Endodermal cell (in vitro differentiated cells): ENCODE measurements at regions not wholly inside any gene's neighbourhood (a gene's known extent, or its start where the extent isn't known, plus 50 kb on each side); places are given as distances from the start of the nearest gene placed in this dataset.

Experiments used
- DNase-seq: peaks from one replicate; pipeline ENCODE4 v3.0.0-alpha.2; 2017
- H3K27ac ChIP-seq: 2 replicates; pipeline ENCODE4 v1.5.1; 2013; ENCODE audit warnings: mild to moderate bottlenecking, low read depth, low read length, moderate library complexity
- H3K27me3 ChIP-seq: 2 replicates; pipeline ENCODE4 v1.6.1; 2013; ENCODE audit warnings: mild to moderate bottlenecking, low read length, moderate library complexity; ENCODE audit not compliant: insufficient read depth, control insufficient read depth, poor library complexity, severe bottlenecking
- H3K36me3 ChIP-seq: 2 replicates; pipeline ENCODE4 v1.7.0; 2013; ENCODE audit warnings: mild to moderate bottlenecking, low read length, moderate library complexity; ENCODE audit not compliant: control insufficient read depth, insufficient read depth
- H3K4me1 ChIP-seq: one replicate; pipeline ENCODE4 v1.7.0; 2013; ENCODE audit warnings: low read length; ENCODE audit not compliant: control insufficient read depth, insufficient read depth
- H3K4me3 ChIP-seq: 2 replicates; pipeline ENCODE4 v1.5.1; 2013; ENCODE audit warnings: mild to moderate bottlenecking, low read length, moderate library complexity
- H3K9ac ChIP-seq: 2 replicates; pipeline ENCODE4 v1.6.1; 2013; ENCODE audit warnings: mild to moderate bottlenecking, low read length, moderate library complexity; ENCODE audit not compliant: poor library complexity, severe bottlenecking; ENCODE audit errors: extremely low read depth
- H3K9me3 ChIP-seq: 2 replicates; pipeline ENCODE4 v1.6.1; 2013; ENCODE audit warnings: mild to moderate bottlenecking, low read length, moderate library complexity; ENCODE audit not compliant: control insufficient read depth
- H3K27ac Mint-ChIP-seq: 2 replicates; pipeline ENCODE4 v1.8.0; 2020; ENCODE audit warnings: mixed read lengths
- H3K27me3 Mint-ChIP-seq: 2 replicates; pipeline ENCODE4 v1.8.0; 2021; ENCODE audit warnings: mild to moderate bottlenecking, mixed read lengths; ENCODE audit not compliant: insufficient read depth
- H3K36me3 Mint-ChIP-seq: 2 replicates; pipeline ENCODE4 v1.8.0; 2020; ENCODE audit warnings: low read depth, mixed read lengths
- H3K4me1 Mint-ChIP-seq: 2 replicates; pipeline ENCODE4 v1.8.0; 2020; ENCODE audit warnings: mixed read lengths
- H3K4me3 Mint-ChIP-seq: 2 replicates; pipeline ENCODE4 v1.8.0; 2020; ENCODE audit warnings: mild to moderate bottlenecking, moderate library complexity, mixed read lengths
- H3K9me3 Mint-ChIP-seq: 2 replicates; pipeline ENCODE4 v1.8.0; 2020; ENCODE audit warnings: mild to moderate bottlenecking, mixed read lengths
- WGBS, 2 experiments: methylation state at CpG; one replicate each; pipeline versions ENCODE4 v1.1.5 to v1.1.7; 2013; ENCODE audit warnings: missing lambda C conversion rate in 2 of 2, mixed read lengths in 1 of 2; ENCODE audit not compliant: insufficient coverage in 1 of 2, insufficient read length in 1 of 2; 5-methylcytosine and 5-hydroxymethylcytosine counted together
- TF ChIP-seq, protein P1 (sequence below): fragments of 200-600 bp; sonication (generic); conservative IDR thresholded peaks from 2 replicates; pipeline ENCODE4 v1.5.0; 2021; ENCODE audit warnings: antibody characterized with exemption, mild to moderate bottlenecking

DNA sequence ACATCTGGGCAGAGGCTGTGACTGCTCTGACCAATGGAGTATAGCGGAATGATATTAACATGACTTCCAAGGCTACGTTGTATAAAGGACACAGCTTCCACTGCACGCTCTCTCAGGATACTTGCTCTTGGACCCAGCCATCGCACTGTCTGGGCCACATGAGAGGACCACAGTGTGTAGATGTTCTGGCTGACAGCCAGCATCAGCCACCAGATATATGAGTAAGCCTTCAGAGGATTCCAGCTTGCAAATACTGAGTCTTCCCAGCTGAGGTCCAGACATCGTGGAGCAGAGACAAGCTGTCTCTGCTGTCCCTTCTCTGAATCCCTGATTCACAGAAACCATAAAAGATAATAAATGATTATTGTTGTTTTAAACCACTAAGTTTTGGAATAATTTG is 146.8 kb upstream of the USP9X start:
- no peak overlapping the region for H3K27ac Mint-ChIP-seq
- H3K4me3 ChIP-seq, result no peak overlapping the region
- no peak overlapping the region for H3K27ac ChIP-seq
- H3K4me1 ChIP-seq, result no peaks in the 10 kb centered on the region
- 90 to 100% methylated on average over 3 to 5 of the region's 5 CpGs for WGBS, 2 experiments
- H3K36me3 Mint-ChIP-seq, result no peaks in the 10 kb centered on the region
- H3K9me3 ChIP-seq, result no peaks in the 10 kb centered on the region
- no peaks in the 10 kb centered on the region for H3K27me3 Mint-ChIP-seq
- H3K9ac ChIP-seq, result no peak overlapping the region
- no peaks in the 10 kb centered on the region for H3K27me3 ChIP-seq
- H3K36me3 ChIP-seq, result no peaks in the 10 kb centered on the region
- TF ChIP-seq, protein P1, sequence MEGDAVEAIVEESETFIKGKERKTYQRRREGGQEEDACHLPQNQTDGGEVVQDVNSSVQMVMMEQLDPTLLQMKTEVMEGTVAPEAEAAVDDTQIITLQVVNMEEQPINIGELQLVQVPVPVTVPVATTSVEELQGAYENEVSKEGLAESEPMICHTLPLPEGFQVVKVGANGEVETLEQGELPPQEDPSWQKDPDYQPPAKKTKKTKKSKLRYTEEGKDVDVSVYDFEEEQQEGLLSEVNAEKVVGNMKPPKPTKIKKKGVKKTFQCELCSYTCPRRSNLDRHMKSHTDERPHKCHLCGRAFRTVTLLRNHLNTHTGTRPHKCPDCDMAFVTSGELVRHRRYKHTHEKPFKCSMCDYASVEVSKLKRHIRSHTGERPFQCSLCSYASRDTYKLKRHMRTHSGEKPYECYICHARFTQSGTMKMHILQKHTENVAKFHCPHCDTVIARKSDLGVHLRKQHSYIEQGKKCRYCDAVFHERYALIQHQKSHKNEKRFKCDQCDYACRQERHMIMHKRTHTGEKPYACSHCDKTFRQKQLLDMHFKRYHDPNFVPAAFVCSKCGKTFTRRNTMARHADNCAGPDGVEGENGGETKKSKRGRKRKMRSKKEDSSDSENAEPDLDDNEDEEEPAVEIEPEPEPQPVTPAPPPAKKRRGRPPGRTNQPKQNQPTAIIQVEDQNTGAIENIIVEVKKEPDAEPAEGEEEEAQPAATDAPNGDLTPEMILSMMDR, result no peak
- H3K4me3 Mint-ChIP-seq, result no peak overlapping the region
- H3K9me3 Mint-ChIP-seq, result peaks cover 16% of the 10 kb centered on the region
- H3K4me1 Mint-ChIP-seq, result peaks cover 4% of the 10 kb centered on the region
- no peak for DNase-seq

GRCh38 chrX:40943093-40943641 is 142.1 kb upstream of the USP9X start:
- WGBS, 2 experiments, result 100% methylated on average over 1 of the region's 1 CpG; no CpG with 5 or more reads in 1 of the 2 experiments
- H3K36me3 Mint-ChIP-seq, result no peaks in the 10 kb centered on the region
- no peak for DNase-seq
- H3K27me3 ChIP-seq, result no peaks in the 10 kb centered on the region
- no peak overlapping the region for H3K4me3 ChIP-seq
- H3K4me1 ChIP-seq, result no peaks in the 10 kb centered on the region
- no peaks in the 10 kb centered on the region for H3K4me1 Mint-ChIP-seq
- TF ChIP-seq, protein P1, result no peak
- no peak overlapping the region for H3K27ac Mint-ChIP-seq
- H3K9me3 ChIP-seq, result no peaks in the 10 kb centered on the region
- no peaks in the 10 kb centered on the region for H3K36me3 ChIP-seq
- no peak overlapping the region for H3K9ac ChIP-seq
- H3K9me3 Mint-ChIP-seq, result peaks cover 25% of the 10 kb centered on the region
- H3K4me3 Mint-ChIP-seq, result no peak overlapping the region
- H3K27ac ChIP-seq, result no peak overlapping the region
- no peaks in the 10 kb centered on the region for H3K27me3 Mint-ChIP-seq

DNA sequence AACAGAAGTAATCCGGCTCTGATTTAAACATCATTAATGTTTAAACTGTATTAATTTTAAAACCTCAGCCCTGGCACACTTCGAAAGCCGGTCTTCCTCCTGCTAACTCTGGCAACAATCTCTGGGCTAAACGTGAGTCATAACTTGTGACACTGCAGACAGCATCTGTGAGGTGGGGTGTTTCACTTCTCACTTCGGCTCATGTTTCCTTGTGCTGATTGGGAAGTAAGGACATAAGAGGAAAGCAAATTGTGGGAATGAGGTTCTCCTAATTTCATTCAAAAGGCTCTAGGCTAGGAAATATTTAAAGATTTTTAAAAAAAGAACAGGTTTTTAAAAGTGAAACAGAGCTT is 139.9 kb upstream of the USP9X start:
- H3K27ac ChIP-seq, result no peak overlapping the region
- no peak overlapping the region for H3K27ac Mint-ChIP-seq
- H3K36me3 ChIP-seq, result no peaks in the 10 kb centered on the region
- peaks cover 8% of the 10 kb centered on the region for H3K4me1 Mint-ChIP-seq
- WGBS, 2 experiments, result 68% methylated on average over 4 of the region's 5 CpGs; no CpG with 5 or more reads in 1 of the 2 experiments
- no peaks in the 10 kb centered on the region for H3K4me1 ChIP-seq
- H3K4me3 Mint-ChIP-seq, result no peak overlapping the region
- no peaks in the 10 kb centered on the region for H3K36me3 Mint-ChIP-seq
- DNase-seq, result no peak
- no peaks in the 10 kb centered on the region for H3K9me3 ChIP-seq
- no peaks in the 10 kb centered on the region for H3K27me3 ChIP-seq
- no peak overlapping the region for H3K4me3 ChIP-seq
- H3K9ac ChIP-seq, result no peak overlapping the region
- TF ChIP-seq, protein P1, result no peak
- no peaks in the 10 kb centered on the region for H3K27me3 Mint-ChIP-seq
- H3K9me3 Mint-ChIP-seq, result peaks cover 31% of the 10 kb centered on the region
